ENCODE measurements at regions not wholly inside any gene's neighbourhood (a gene's known extent, or its start where the extent isn't known, plus 50 kb on each side); places are given as distances from the start of the nearest gene placed in this dataset.

GRCh38 chr3:40827942-40828688, 303.4 kb downstream of the ZNF621 start:
- no peak for DNase-seq
- WGBS, 2 donors, result 57 to 69% methylated on average over 6 to 7 of the region's 8 CpGs
- Histone ChIP-seq H3K4me3 (no peak overlapping the region), H3K27me3 (no peaks in the 10 kb centered on the region), H3K36me3 (no peaks in the 10 kb centered on the region), H3K4me1 (peaks cover 0 to 17% (median 0%) of the 10 kb centered on the region in 3 donors), H3K27ac (peak overlapping the region in 1 of 4 donors; percentile 26), H3K9me3 (no peaks in the 10 kb centered on the region)
- no peak for TF ChIP-seq CTCF (IDR thresholded peaks at IDR 0.05)
- no peak for TF ChIP-seq POLR2A (IDR thresholded peaks at IDR 0.05)
- intact Hi-C loops (cut with DNase I), result no loop called here

GRCh38 chr3:40828741-40829415, 304.1 kb downstream of the ZNF621 start:
- Histone ChIP-seq H3K4me3 (no peak overlapping the region), H3K27ac (peak overlapping the region in 1 of 4 donors; percentile 26), H3K9me3 (no peaks in the 10 kb centered on the region), H3K36me3 (no peaks in the 10 kb centered on the region), H3K27me3 (no peaks in the 10 kb centered on the region), H3K4me1 (peaks cover 0 to 17% (median 0%) of the 10 kb centered on the region in 3 donors)
- TF ChIP-seq POLR2A (IDR thresholded peaks at IDR 0.05) (no peak), CTCF (IDR thresholded peaks at IDR 0.05) (no peak)
- no peak for DNase-seq
- intact Hi-C loops (cut with DNase I), result no loop called here
- WGBS, 2 donors, result 60 to 63% methylated on average over 3 of the region's 3 CpGs

GRCh38 chr3:40829876-40830275, 305.1 kb downstream of the ZNF621 start:
- WGBS, 2 donors, result 69 to 88% methylated on average over 2 of the region's 2 CpGs
- Histone ChIP-seq H3K4me3 (no peak overlapping the region), H3K9me3 (no peaks in the 10 kb centered on the region), H3K36me3 (no peaks in the 10 kb centered on the region), H3K4me1 (peaks cover 0 to 17% (median 0%) of the 10 kb centered on the region in 3 donors), H3K27ac (no peak overlapping the region), H3K27me3 (no peaks in the 10 kb centered on the region)
- TF ChIP-seq CTCF (IDR thresholded peaks at IDR 0.05), result no peak
- no peak for TF ChIP-seq POLR2A (IDR thresholded peaks at IDR 0.05)
- intact Hi-C loops (cut with DNase I), result no loop called here
- DNase-seq, result no peak

- intact Hi-C loops (cut with DNase I), result no loop called here
- WGBS, 2 donors, result 86 to 93% methylated on average over 2 of the region's 2 CpGs
- Histone ChIP-seq H3K36me3 (no peaks in the 10 kb centered on the region), H3K4me1 (no peaks in the 10 kb centered on the region), H3K27me3 (no peaks in the 10 kb centered on the region), H3K9me3 (no peaks in the 10 kb centered on the region), H3K4me3 (no peak overlapping the region), H3K27ac (no peak overlapping the region)
- DNase-seq, result no peak
- TF ChIP-seq POLR2A (IDR thresholded peaks at IDR 0.05), result no peak
Measured at GRCh38 chr3:40837300-40837699, 312.5 kb downstream of the ZNF621 start.

- DNase-seq, result no peak
- H3K9me3 ChIP-seq, result peaks cover 0 to 3% (median 0%) of the 10 kb centered on the region in 3 donors
- H3K4me3 ChIP-seq, result no peak overlapping the region
- H3K4me1 ChIP-seq, result no peaks in the 10 kb centered on the region
- TF ChIP-seq POLR2A (IDR thresholded peaks at IDR 0.05), result no peak
- TF ChIP-seq CTCF (IDR thresholded peaks at IDR 0.05), result no peak
- H3K27ac ChIP-seq, result no peak overlapping the region
- intact Hi-C loops (cut with DNase I), result no loop called here
- WGBS, 2 donors, result 15 to 27% methylated on average over 1 of the region's 1 CpG
- H3K36me3 ChIP-seq, result no peaks in the 10 kb centered on the region
- no peaks in the 10 kb centered on the region for H3K27me3 ChIP-seq
Measured at GRCh38 chr3:40841131-40841530, 316.4 kb downstream of the ZNF621 start.

Measured in esophagus squamous epithelium (tissue), 5 donors.